Activated CD4-positive, CD25-positive, alpha-beta regulatory T cell treated with anti-CD3 and anti-CD28 coated beads, Interleukin-2, amount 50 U/mL, for 16 hours (primary cell): ENCODE measurements at regions not wholly inside any gene's neighbourhood (a gene's known extent, or its start where the extent isn't known, plus 50 kb on each side); places are given as distances from the start of the nearest gene placed in this dataset.

Experiments used
- DNase-seq: peaks from one replicate; pipeline ENCODE4 v3.0.0-alpha.2; 2020; ENCODE audit warnings: low read depth, low spot score

DNA sequence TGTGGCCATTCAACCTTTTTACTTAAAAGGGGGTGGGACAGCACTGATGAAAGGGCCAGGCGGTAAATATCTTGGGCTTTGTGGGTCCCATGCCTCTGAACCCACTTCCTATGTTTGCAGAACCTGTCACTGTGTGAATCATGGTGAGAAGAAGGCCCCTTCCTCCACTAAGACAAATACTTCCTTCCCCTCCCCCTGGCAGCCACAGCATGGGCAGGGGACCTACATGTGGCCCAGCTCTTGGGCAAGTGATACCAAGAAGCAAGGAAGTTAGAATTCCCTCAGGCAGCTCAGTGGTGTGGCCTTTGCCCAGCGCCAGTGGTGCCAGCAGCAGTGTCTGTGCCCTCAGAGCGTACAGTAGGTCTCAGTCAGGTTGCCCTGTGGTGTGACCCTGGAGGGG, 168.6 kb downstream of the TRIM33 start:
- DNase-seq: no peak

GRCh38 chr1:114341856-114342255, 169.1 kb downstream of the TRIM33 start:
- no peak for DNase-seq

GRCh38 chr1:114341299-114341698, 169.7 kb downstream of the TRIM33 start:
- DNase-seq: no peak

GRCh38 chr1:114340892-114341291, 170.1 kb downstream of the TRIM33 start:
- DNase-seq: no peak

GRCh38 chr1:114339379-114339778, 171.6 kb downstream of the TRIM33 start:
- DNase-seq: no peak

DNA sequence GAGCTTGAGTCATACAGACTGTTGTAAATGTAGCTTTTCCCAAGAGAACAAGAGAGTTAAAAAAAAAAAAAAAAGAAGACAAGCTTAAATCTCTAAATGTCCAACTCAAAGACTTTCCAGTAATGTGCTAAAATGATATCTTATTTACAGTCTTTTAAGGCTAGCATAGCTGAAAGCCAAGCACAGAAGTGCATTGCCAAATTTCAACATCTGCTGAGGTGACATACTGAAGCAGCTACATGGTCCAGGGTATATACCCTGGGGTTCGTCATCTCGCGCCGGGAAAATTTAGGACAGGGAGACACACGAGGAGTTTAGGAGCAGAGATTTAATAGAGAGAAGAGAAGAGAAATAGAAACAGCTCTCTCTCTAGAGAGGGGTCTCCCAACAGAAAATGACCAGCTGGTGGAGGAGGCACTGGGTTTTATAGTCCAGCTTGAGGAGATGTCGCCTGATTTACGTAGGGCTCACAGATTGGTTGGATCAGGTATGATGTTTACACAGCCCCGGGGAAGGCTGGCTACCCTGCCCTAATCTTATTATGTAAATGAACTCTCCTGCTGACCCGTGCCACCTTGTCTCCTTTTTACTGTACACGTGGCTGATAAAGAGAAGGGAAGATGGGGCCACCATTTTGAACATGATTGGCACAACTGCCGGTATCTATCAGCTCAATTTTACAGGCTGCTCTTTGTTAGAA, 172.7 kb downstream of the TRIM33 start:
- no peak for DNase-seq

- DNase-seq: no peak
Observed at GRCh38 chr1:114337417-114337816, 173.6 kb downstream of the TRIM33 start.

- no peak for DNase-seq
Observed at GRCh38 chr1:114336360-114336759, 174.6 kb downstream of the TRIM33 start.

DNA sequence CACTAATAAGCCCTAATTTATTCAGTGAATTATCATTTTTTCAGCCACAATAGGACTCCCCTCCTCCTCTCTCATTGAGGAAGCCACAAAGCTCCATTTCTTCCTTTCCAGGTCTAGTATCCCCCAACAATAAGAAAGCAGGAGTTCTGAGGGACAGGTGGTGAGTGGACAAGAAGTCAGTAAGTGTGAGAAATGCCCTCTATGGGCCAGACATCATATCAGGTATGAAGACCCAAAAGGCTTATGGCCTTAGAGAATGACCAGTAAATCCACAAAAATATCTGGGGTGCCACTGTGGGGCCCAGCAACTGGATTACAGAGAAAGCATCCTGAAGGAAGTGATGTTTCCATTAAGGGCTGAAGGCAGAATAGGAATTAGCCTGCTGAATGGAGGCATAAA, 175.7 kb downstream of the TRIM33 start:
- no peak for DNase-seq

- DNase-seq: no peak
Observed at GRCh38 chr1:114334297-114334696, 176.7 kb downstream of the TRIM33 start.

DNA sequence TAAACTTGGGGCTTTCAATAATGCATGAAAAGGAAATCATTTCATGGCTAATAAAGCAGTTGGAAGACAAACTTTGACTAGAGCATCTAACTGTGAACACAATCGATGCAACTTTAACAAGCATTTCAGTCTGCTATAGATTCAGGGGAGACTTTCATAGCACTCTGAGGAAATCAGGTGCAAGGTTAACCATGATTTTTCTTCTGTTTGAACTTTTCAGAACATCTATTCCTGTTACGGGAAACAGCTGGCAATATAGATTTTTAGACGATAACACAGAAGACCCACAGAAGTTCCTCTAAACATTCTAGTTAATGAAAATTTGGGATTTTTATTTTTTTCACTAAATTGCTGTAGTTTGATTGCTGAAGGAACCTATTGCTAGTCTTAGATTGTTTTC, 177.3 kb downstream of the TRIM33 start:
- DNase-seq: no peak

- DNase-seq: no peak
Observed at GRCh38 chr1:114331936-114332335, 178.3 kb upstream of the SYT6 start.

GRCh38 chr1:114330451-114330983, 176.8 kb upstream of the SYT6 start:
- DNase-seq: no peak

DNA sequence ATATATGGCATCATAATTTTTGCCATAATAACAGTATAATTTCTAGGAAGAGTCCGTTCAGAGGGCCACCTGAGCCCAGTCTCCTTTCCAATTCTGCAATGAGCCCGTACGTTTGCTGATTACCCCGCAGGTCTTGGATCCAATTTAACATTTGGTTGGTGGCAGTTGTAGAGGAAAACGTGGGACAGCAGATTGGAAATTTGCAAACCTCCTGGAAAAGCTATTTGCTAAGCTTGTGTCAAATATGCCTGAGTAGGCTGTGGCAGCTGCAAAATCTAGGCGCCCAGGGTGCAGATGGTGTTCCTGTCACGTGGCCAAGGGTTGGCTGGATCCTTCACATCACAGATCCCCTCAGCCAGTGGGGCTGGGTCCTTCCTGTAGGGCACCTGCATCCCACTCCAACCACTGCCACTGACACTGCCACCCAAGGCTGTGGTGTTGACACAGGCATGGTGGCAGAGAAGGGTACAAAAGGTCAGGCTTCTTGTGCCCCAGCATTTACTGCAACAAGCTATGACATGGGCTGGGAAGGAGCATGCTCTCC, 174.8 kb upstream of the SYT6 start:
- no peak for DNase-seq

- DNase-seq: no peak
Observed at GRCh38 chr1:114324662-114324965, 170.9 kb upstream of the SYT6 start.

GRCh38 chr1:114323959-114324661, 170.4 kb upstream of the SYT6 start:
- DNase-seq: no peak

GRCh38 chr1:114322734-114323133, 169.1 kb upstream of the SYT6 start:
- DNase-seq: no peak

DNA sequence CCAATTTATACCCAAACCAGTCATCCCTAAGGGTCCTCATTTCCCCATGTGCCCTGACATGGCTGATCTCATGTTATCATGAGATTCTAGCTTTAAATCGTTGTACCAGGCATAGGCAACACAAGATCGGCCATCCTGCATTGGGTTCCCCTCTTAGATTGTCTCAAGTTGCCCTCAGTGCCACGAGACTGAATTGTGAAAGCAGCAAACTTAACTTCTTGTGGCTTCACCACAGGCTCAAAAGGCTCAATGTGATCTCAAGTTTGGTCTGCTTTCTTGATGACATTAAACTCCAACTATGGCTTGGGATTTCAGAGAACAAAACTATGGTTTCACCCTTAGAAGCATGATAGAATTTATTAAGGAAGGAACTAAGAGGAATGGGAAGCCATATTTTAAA, 168.5 kb upstream of the SYT6 start:
- DNase-seq: no peak

- DNase-seq: no peak
Observed at GRCh38 chr1:114320586-114320985, 166.9 kb upstream of the SYT6 start.

GRCh38 chr1:114319418-114319817, 165.7 kb upstream of the SYT6 start:
- no peak for DNase-seq

DNA sequence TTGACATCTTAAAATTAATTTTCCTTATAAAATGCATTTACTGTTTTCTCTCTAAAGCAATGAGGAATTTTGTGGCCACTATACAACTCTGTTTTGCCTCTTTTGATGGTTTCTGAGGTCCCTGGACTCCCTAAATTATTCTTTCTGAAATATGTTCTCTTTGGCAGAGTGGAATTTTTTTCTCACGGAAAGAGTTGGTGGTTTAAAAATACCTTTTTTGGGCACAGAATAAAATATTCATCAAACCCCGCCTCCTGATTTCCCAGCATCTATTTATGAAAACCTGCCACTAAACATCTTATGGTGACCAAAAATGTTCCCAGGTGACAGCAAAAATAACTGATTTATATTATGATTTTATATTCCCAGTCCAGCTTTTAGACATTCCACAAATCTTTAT, 165.3 kb upstream of the SYT6 start:
- no peak for DNase-seq

DNA sequence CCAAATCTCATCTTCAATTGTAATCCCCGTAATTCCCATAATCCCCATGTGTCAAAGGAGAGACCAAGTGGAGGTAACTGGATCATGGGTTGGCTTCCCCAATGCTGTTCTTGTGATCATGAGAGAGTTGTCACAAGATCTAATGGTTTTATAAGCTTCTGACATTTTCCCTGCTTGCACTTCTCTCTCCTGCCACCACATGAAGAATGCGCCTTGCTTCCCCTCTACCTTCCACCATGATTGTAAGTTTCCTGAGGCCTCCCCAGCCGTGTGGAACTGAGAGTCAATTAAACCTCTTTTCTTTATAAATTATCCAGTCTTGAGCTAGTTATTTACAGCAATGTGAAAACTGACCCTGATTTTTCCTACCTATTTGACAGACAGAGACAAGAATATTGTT, 162.5 kb upstream of the SYT6 start:
- DNase-seq: no peak

- DNase-seq: no peak
Observed at GRCh38 chr1:114315631-114316030, 162.0 kb upstream of the SYT6 start.
